NT2/D1 (cell line): ENCODE measurements at regions not wholly inside any gene's neighbourhood (a gene's known extent, or its start where the extent isn't known, plus 50 kb on each side); places are given as distances from the start of the nearest gene placed in this dataset.

Experiments used
- DNase-seq: peaks from one replicate; pipeline ENCODE4 v3.0.0-alpha.2; 2011; ENCODE audit warnings: low read depth, low spot score
- H3K27me3 ChIP-seq: 2 replicates; pipeline ENCODE4 v1.6.0; 2011; ENCODE audit warnings: mild to moderate bottlenecking; ENCODE audit not compliant: insufficient read length, insufficient read depth
- H3K36me3 ChIP-seq: 2 replicates; pipeline ENCODE4 v1.6.1; 2011; ENCODE audit warnings: mild to moderate bottlenecking, low read length, mixed read lengths; ENCODE audit not compliant: insufficient read depth, insufficient read length
- H3K4me1 ChIP-seq: 2 replicates; pipeline ENCODE4 v1.5.1; 2011; ENCODE audit not compliant: insufficient read depth, insufficient read length
- H3K4me3 ChIP-seq: 2 replicates; pipeline ENCODE4 v1.5.1; 2011; ENCODE audit warnings: low read depth; ENCODE audit not compliant: insufficient read length
- H3K9ac ChIP-seq: 2 replicates; pipeline ENCODE4 v1.6.0; 2011; ENCODE audit warnings: low read depth; ENCODE audit not compliant: insufficient read length
- H3K9me3 ChIP-seq: 2 replicates; pipeline ENCODE4 v1.5.1; 2011; ENCODE audit warnings: mild to moderate bottlenecking, low read length; ENCODE audit not compliant: insufficient read depth
- SUZ12 ChIP-seq: IDR thresholded peaks from 2 replicates; pipeline ENCODE4 v1.6.1; 2011; ENCODE audit not compliant: insufficient read length, insufficient read depth; ENCODE audit errors: extremely low read depth
- YY1 ChIP-seq: IDR thresholded peaks from 2 replicates; pipeline ENCODE4 v1.6.1; 2011; ENCODE audit not compliant: insufficient read length, insufficient read depth
- ZNF274 ChIP-seq: IDR thresholded peaks from 2 replicates; pipeline ENCODE4 v1.6.1; 2011; ENCODE audit warnings: mild to moderate bottlenecking, low read depth, low read length

DNA sequence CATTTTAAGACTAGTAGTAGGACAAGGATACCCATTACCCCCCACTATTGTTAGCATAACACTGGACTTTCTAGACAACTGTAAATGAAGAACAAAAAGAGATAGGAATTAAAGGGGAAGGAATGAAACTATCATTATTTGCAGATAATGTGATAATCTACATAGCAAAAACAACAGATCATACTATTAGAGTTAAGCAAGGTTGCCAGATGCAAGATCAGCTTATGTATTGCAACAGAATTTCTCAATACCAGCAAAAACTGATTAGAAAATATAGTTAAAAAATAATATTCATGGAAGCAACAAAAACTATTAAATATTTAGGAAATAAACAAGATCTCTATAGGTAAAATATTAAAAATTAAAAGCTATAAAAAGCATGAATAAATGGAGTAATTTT lies 194.4 kb upstream of the SPRED2 start:
- H3K27me3 ChIP-seq, result no peaks in the 10 kb centered on the region
- TF ChIP-seq YY1 (no peak), ZNF274 (no peak), SUZ12 (no peak)
- H3K4me3 ChIP-seq, result no peak overlapping the region
- H3K9me3 ChIP-seq, result peaks cover 5% of the 10 kb centered on the region; the same call in 1 of the 2 replicates
- no peaks in the 10 kb centered on the region for H3K36me3 ChIP-seq
- no peaks in the 10 kb centered on the region for H3K4me1 ChIP-seq
- no peak for DNase-seq
- no peak overlapping the region for H3K9ac ChIP-seq

DNA sequence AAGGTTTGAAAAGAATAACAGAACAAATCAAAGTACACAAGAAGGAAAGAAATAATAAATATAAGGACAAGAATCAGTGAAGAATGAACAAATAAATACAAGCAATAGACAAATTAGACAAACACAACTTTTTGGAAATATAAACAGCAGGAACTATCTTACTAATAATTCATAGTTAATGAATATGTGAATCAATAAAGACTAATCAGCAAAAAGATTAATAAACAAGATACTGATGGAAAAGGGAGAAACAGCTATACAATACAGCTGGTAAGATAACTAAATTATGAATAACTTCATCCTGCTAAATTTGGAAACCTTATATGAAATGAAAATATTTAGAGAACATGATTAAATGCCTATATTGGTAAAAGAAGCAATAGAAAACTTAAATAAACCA lies 193.6 kb upstream of the SPRED2 start:
- no peak overlapping the region for H3K9ac ChIP-seq
- H3K27me3 ChIP-seq, result no peaks in the 10 kb centered on the region
- DNase-seq, result no peak
- no peaks in the 10 kb centered on the region for H3K36me3 ChIP-seq
- no peak overlapping the region for H3K4me3 ChIP-seq
- no peaks in the 10 kb centered on the region for H3K4me1 ChIP-seq
- no peak for TF ChIP-seq YY1
- no peak for TF ChIP-seq ZNF274
- no peak for TF ChIP-seq SUZ12
- peaks cover 5% of the 10 kb centered on the region; the same call in 1 of the 2 replicates for H3K9me3 ChIP-seq

DNA sequence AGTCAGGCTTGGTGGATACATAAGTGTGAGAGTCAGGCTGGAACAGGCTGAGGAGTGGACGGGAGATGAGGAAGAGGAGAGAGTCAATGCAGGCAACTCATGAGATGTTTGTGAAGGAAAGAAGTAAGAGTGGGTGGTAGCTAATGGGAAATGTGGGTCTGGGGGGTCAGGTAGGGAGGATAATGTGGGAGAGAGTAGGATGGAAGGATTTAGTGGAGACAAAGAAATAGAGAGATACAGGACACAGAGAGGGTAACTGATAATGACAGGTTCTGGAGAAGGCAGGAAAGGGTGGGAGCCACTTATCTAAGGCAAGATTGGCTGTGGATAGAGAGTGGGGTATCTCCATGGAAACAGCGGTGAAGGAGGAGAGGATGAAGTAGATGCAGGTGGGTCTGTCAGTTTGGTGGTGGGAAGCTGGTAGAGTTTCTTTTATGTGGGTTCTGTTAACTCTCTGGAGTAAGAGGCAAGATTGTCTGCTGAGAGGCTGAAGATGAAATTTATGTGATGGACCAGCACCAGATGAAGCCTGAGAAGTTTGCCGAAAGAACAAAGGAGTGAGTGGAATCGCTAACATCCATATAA lies 190.6 kb upstream of the SPRED2 start:
- no peak for DNase-seq

DNA sequence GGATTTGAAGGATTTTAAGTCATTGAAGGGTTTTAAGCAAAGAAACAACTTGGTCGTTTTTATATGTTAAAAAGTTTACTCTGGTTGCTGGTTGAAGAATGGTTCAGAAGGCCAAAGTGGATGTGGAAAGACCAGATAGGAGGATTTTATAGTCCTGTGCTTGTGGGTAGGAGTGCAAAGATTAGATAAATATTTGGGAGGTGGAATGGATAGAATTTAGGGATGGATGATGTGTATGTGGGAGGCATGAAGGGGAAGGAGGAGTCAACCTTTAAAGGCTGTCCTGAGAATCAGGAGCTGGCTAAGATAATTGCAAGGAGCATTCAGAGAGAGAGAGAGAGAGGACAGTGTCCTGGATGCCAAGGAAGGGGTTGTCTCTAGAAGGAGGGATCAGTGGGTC lies 190.1 kb upstream of the SPRED2 start:
- Histone ChIP-seq H3K9ac (no peak overlapping the region), H3K9me3 (no peaks in the 10 kb centered on the region), H3K27me3 (no peaks in the 10 kb centered on the region), H3K4me3 (no peak overlapping the region), H3K4me1 (no peaks in the 10 kb centered on the region), H3K36me3 (no peaks in the 10 kb centered on the region)
- no peak for DNase-seq
- no peak for TF ChIP-seq ZNF274
- TF ChIP-seq YY1, result no peak
- TF ChIP-seq SUZ12, result no peak

More for the DNA sequence above, 190.6 kb upstream of the SPRED2 start:
- H3K9ac ChIP-seq, result no peak overlapping the region
- no peaks in the 10 kb centered on the region for H3K36me3 ChIP-seq
- no peak for TF ChIP-seq YY1
- TF ChIP-seq ZNF274, result no peak
- TF ChIP-seq SUZ12, result no peak
- no peaks in the 10 kb centered on the region for H3K4me1 ChIP-seq
- no peaks in the 10 kb centered on the region for H3K27me3 ChIP-seq
- H3K4me3 ChIP-seq, result no peak overlapping the region
- H3K9me3 ChIP-seq, result peaks cover 2% of the 10 kb centered on the region; the same call in 1 of the 2 replicates

DNA sequence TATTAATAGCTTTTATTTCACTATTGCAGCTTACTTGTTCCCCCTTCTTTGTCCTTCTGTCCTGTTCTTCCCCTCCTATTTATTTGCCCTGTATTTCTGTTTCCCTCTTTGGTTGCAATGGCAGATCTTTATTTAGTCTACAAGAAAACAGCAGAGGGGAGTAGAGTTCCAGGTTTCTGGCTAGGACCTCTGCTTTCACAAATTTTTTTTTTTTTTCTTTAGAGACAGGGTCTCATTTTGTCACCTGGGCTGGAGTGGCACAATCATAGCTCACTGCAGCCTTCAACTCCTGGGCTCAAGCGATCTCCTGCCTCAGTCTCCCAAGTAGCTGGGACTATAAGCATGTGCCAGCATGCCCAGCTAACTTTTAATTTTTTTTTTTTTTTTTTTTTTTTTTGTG lies 188.1 kb upstream of the SPRED2 start:
- Histone ChIP-seq H3K9ac (no peak overlapping the region), H3K27me3 (no peaks in the 10 kb centered on the region), H3K4me3 (no peak overlapping the region), H3K36me3 (no peaks in the 10 kb centered on the region), H3K4me1 (no peaks in the 10 kb centered on the region), H3K9me3 (no peaks in the 10 kb centered on the region)
- no peak for DNase-seq
- TF ChIP-seq YY1 (no peak), SUZ12 (no peak), ZNF274 (no peak)

DNA sequence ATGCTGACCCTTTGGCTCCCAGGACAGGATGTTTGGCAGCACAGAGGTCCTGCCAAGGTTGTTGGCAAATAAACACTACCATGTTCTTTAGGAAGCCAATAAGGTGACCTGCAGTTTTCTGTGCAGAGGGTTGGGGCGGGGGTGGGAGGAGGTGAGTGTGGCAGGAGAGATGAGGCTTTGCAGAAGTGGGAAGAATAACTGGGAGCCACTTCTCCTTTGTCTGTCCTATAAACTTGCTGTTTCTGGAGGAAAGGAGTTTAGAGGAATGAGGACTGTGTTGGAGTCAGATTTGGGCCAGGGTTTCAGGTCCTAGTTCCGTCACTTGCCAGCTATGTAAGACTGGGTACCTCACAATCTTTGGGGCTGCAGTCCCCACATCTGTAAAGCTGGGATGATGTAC lies 187.6 kb upstream of the SPRED2 start:
- Histone ChIP-seq H3K27me3 (no peaks in the 10 kb centered on the region), H3K4me3 (no peak overlapping the region)

DNA sequence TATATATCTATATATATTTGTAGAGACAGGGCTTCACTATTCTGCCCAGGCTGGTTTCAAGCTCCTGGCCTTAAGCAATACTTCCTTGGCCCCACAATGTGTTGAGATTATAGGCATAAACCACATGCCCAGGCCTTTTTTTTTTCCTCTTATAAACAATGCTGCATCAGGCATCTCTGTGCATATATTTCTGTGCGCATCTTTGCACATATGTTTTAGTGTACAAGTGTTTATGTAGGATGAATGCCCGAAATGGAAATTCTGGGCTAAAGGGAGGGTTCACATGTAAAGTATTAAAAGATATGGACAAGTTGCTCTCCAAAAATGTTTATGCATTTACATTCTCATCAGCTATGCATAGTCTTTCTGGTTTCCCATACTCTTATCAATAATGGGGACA lies 183.2 kb upstream of the SPRED2 start:
- DNase-seq, result no peak
- Histone ChIP-seq H3K9ac (no peak overlapping the region), H3K27me3 (no peaks in the 10 kb centered on the region), H3K4me1 (no peaks in the 10 kb centered on the region), H3K36me3 (no peaks in the 10 kb centered on the region), H3K4me3 (no peak overlapping the region), H3K9me3 (no peaks in the 10 kb centered on the region; the same call in 1 of the 2 replicates)
- no peak for TF ChIP-seq SUZ12
- no peak for TF ChIP-seq YY1
- no peak for TF ChIP-seq ZNF274

More for the DNA sequence above, 187.6 kb upstream of the SPRED2 start:
- Histone ChIP-seq H3K4me1 (no peaks in the 10 kb centered on the region), H3K9me3 (no peaks in the 10 kb centered on the region), H3K36me3 (no peaks in the 10 kb centered on the region), H3K9ac (no peak overlapping the region)
- TF ChIP-seq ZNF274, result no peak
- no peak for TF ChIP-seq YY1
- TF ChIP-seq SUZ12, result no peak
- no peak for DNase-seq
